ENCODE measurements at regions not wholly inside any gene's neighbourhood (a gene's known extent, or its start where the extent isn't known, plus 50 kb on each side); places are given as distances from the start of the nearest gene placed in this dataset.

- H3K4me3 Mint-ChIP-seq, result no peak overlapping the region
These were observed 91.9 kb upstream of the BCL2L14 start for GRCh38 chr12:11978726-11979384.

GRCh38 chr12:11980115-11980514, 90.6 kb upstream of the BCL2L14 start:
- no peaks in the 10 kb centered on the region for H3K9me3 ChIP-seq (replicated peaks in 1 of 2; ENCODE audit: control insufficient read depth in 1 of 2, insufficient read depth in 1 of 2, low read length in 2 of 2)
- no CpG with 5 or more reads among the region's 2 CpGs for WGBS (ENCODE audit: insufficient coverage)
- no peak overlapping the region for H3K4me3 ChIP-seq (replicated peaks in 1 of 3; ENCODE audit: low read depth in 2 of 3, low read length in 3 of 3)
- Mint-ChIP-seq H3K27ac (peak overlapping the region in 3 of 7 donors; percentile 4 to 77 (median 17)), H3K9me3 (peaks cover 0 to 3% (median 0%) of the 10 kb centered on the region in 7 donors), H3K27me3 (ENCODE audit: low read depth in 3 of 3) (peaks cover 0 to 3% (median 0%) of the 10 kb centered on the region in 3 donors), H3K4me3 (no peak overlapping the region), H3K36me3 (peaks cover 0 to 2% of the 10 kb centered on the region in 2 donors), H3K4me1 (peaks cover 19% of the 10 kb centered on the region)
- no peaks in the 10 kb centered on the region for H3K27me3 ChIP-seq (ENCODE audit: control insufficient read depth in 2 of 2, insufficient read depth in 2 of 2, low read length in 2 of 2)
- no peak overlapping the region for H3K4me2 ChIP-seq (replicated peaks; ENCODE audit: extremely low read depth, low read length, poor library complexity, severe bottlenecking)
- no peak for DNase-seq
- intact Hi-C loops (cut with micrococcal nuclease), result no loop called here
- no peaks in the 10 kb centered on the region for H3K79me2 ChIP-seq (ENCODE audit: insufficient read depth, low read length)
- peaks cover 0 to 13% of the 10 kb centered on the region in 2 donors for H3K4me1 ChIP-seq (ENCODE audit: control insufficient read depth in 1 of 2, insufficient read depth in 2 of 2, low read length in 2 of 2)
- TF ChIP-seq CTCF (IDR thresholded peaks at IDR 0.05), result no peak
- H3K9ac ChIP-seq (ENCODE audit: insufficient read depth, low read length, poor library complexity, severe bottlenecking), result no peak overlapping the region
- H3K27ac ChIP-seq (ENCODE audit: low read depth in 1 of 2, low read length in 2 of 2), result no peak overlapping the region
- no peaks in the 10 kb centered on the region for H4K20me1 ChIP-seq (ENCODE audit: insufficient read depth, low read length)
- H2AFZ ChIP-seq (ENCODE audit: insufficient read depth, low read depth, low read length, poor library complexity, severe bottlenecking), result no peak overlapping the region
- H3K36me3 ChIP-seq (replicated peaks in 1 of 2; ENCODE audit: control insufficient read depth in 1 of 2, insufficient read depth in 2 of 2, low read length in 2 of 2), result no peaks in the 10 kb centered on the region

More at GRCh38 chr12:11978726-11979384, 91.9 kb upstream of the BCL2L14 start:
- Mint-ChIP-seq H3K27me3 (ENCODE audit: low read depth in 3 of 3) (peaks cover 0 to 5% (median 0%) of the 10 kb centered on the region in 3 donors), H3K4me1 (peaks cover 19% of the 10 kb centered on the region), H3K36me3 (peaks cover 0 to 2% of the 10 kb centered on the region in 2 donors), H3K27ac (no peak overlapping the region), H3K9me3 (peaks cover 0 to 2% (median 0%) of the 10 kb centered on the region in 7 donors)
- no peak overlapping the region for H3K9ac ChIP-seq (ENCODE audit: insufficient read depth, low read length, poor library complexity, severe bottlenecking)
- WGBS (ENCODE audit: insufficient coverage), result 86% methylated on average over 1 of the region's 2 CpGs
- H3K79me2 ChIP-seq (ENCODE audit: insufficient read depth, low read length), result no peaks in the 10 kb centered on the region
- TF ChIP-seq CTCF (IDR thresholded peaks at IDR 0.05), result no peak
- H3K9me3 ChIP-seq (replicated peaks in 1 of 2; ENCODE audit: control insufficient read depth in 1 of 2, insufficient read depth in 1 of 2, low read length in 2 of 2), result no peaks in the 10 kb centered on the region
- no peak overlapping the region for H3K27ac ChIP-seq (ENCODE audit: low read depth in 1 of 2, low read length in 2 of 2)
- intact Hi-C loops (cut with micrococcal nuclease), result no loop called here
- no peak overlapping the region for H2AFZ ChIP-seq (ENCODE audit: insufficient read depth, low read depth, low read length, poor library complexity, severe bottlenecking)
- no peaks in the 10 kb centered on the region for H3K36me3 ChIP-seq (replicated peaks in 1 of 2; ENCODE audit: control insufficient read depth in 1 of 2, insufficient read depth in 2 of 2, low read length in 2 of 2)
- no peak overlapping the region for H3K4me2 ChIP-seq (replicated peaks; ENCODE audit: extremely low read depth, low read length, poor library complexity, severe bottlenecking)
- no peak overlapping the region for H3K4me3 ChIP-seq (replicated peaks in 1 of 3; ENCODE audit: low read depth in 2 of 3, low read length in 3 of 3)
- peaks cover 0 to 13% of the 10 kb centered on the region in 2 donors for H3K4me1 ChIP-seq (ENCODE audit: control insufficient read depth in 1 of 2, insufficient read depth in 2 of 2, low read length in 2 of 2)
- DNase-seq, result peak in 1 of 3 donors; percentile 29
- no peaks in the 10 kb centered on the region for H3K27me3 ChIP-seq (ENCODE audit: control insufficient read depth in 2 of 2, insufficient read depth in 2 of 2, low read length in 2 of 2)
- H4K20me1 ChIP-seq (ENCODE audit: insufficient read depth, low read length), result no peaks in the 10 kb centered on the region
